H1 (cell line): ENCODE measurements at regions not wholly inside any gene's neighbourhood (a gene's known extent, or its start where the extent isn't known, plus 50 kb on each side); places are given as distances from the start of the nearest gene placed in this dataset.

Source experiments
- CTCF ChIA-PET: fragments of 300-600 bp; sonication (Branson Sonifier 250); formaldehyde crosslinking; loops from one replicate; lab custom pipeline; 2021; ENCODE audit not compliant: partially characterized antibody; lab: Charles Lee
- POLR2A ChIA-PET: fragments of 300-600 bp; sonication (Branson Sonifier 250); formaldehyde crosslinking; loops from one replicate; lab custom pipeline; 2021; ENCODE audit warnings: inconsistent platforms; ENCODE audit not compliant: partially characterized antibody; lab: Charles Lee
- DNase-seq, 2 experiments: peaks; one replicate each; pipeline versions ENCODE4 v3.0.0 to v3.0.0-alpha.2; 2010 to 2022; ENCODE audit warnings: low spot score in 2 of 2, low read depth in 1 of 2, mixed read lengths in 1 of 2
- FAIRE-seq: peaks from 2 replicates; lab custom pipeline; 2011; peaks lifted over from hg19 to GRCh38; lab: Jason Lieb, UNC
- H2AFZ ChIP-seq: 2 replicates; pipeline ENCODE4 v1.8.1; 2012; ENCODE audit warnings: low read length, inconsistent platforms
- H2AK5ac ChIP-seq: 2 replicates; pipeline ENCODE4 v1.6.1; 2013; ENCODE audit warnings: low read depth, low read length
- H2BK120ac ChIP-seq: replicated peaks from 2 replicates; pipeline ENCODE3; 2013; ENCODE audit warnings: low read depth, low read length, inconsistent platforms
- H2BK12ac ChIP-seq: 2 replicates; pipeline ENCODE4 v1.6.1; 2013; ENCODE audit warnings: low read depth, low read length
- H2BK15ac ChIP-seq: 2 replicates; pipeline ENCODE4 v1.6.1; 2013; ENCODE audit warnings: low read length
- H2BK20ac ChIP-seq: 2 replicates; pipeline ENCODE4 v1.6.1; 2013; ENCODE audit warnings: low read length
- H2BK5ac ChIP-seq: 2 replicates; pipeline ENCODE4 v1.6.1; 2013; ENCODE audit warnings: low read depth, low read length
- H3K14ac ChIP-seq: 2 replicates; pipeline ENCODE4 v1.6.1; 2013; ENCODE audit warnings: inconsistent platforms; ENCODE audit not compliant: insufficient read length
- H3K18ac ChIP-seq: 2 replicates; pipeline ENCODE4 v1.6.1; 2013; ENCODE audit warnings: low read length; ENCODE audit errors: extremely low read depth
- H3K23ac ChIP-seq: 2 replicates; pipeline ENCODE4 v1.6.1; 2013; ENCODE audit warnings: inconsistent platforms; ENCODE audit not compliant: insufficient read length
- H3K23me2 ChIP-seq: 2 replicates; pipeline ENCODE4 v1.6.1; 2013; ENCODE audit warnings: low read depth, low read length
- H3K27ac ChIP-seq: 2 replicates; pipeline ENCODE4 v1.6.1; 2011; ENCODE audit warnings: low read depth, low read length, inconsistent platforms
- H3K27me3 ChIP-seq, 4 experiments: replicated peaks in 1 of 4; 1 replicate in 1 of 4; 2 replicates in 3 of 4; pipeline versions ENCODE4 v1.6.1 to v1.8.1; 2011 to 2013; ENCODE audit warnings: low read length in 3 of 4, mild to moderate bottlenecking in 3 of 4, inconsistent platforms in 2 of 4, mixed read lengths in 2 of 4, moderate library complexity in 1 of 4; ENCODE audit not compliant: control insufficient read depth in 3 of 4, insufficient read depth in 3 of 4; ENCODE audit errors: extremely low read depth in 1 of 4
- H3K36me3 ChIP-seq, 4 experiments: 2 replicates each; pipeline versions ENCODE4 v1.6.1 to v1.8.1; 2011 to 2013; ENCODE audit warnings: mild to moderate bottlenecking in 4 of 4, low read length in 3 of 4, moderate library complexity in 2 of 4, control low read depth in 1 of 4, inconsistent platforms in 1 of 4; ENCODE audit not compliant: insufficient read depth in 4 of 4, control insufficient read depth in 2 of 4
- H3K4ac ChIP-seq: replicated peaks from 2 replicates; pipeline ENCODE3; 2013; ENCODE audit warnings: low read length, low read depth, mixed read lengths, inconsistent platforms; ENCODE audit not compliant: insufficient read length
- H3K4me1 ChIP-seq, 4 experiments: replicated peaks in 1 of 4; 1 replicate in 1 of 4; 2 replicates in 3 of 4; pipeline versions ENCODE4 v1.6.1 to v1.8.1; 2011 to 2013; ENCODE audit warnings: low read length in 3 of 4, inconsistent platforms in 2 of 4, mixed read lengths in 1 of 4; ENCODE audit not compliant: insufficient read depth in 4 of 4, control insufficient read depth in 3 of 4
- H3K4me2 ChIP-seq, 2 experiments: 2 replicates each; pipeline versions ENCODE4 v1.6.1 to v1.8.1; 2011 to 2013; ENCODE audit warnings: low read depth in 2 of 2, low read length in 2 of 2, control low read depth in 1 of 2, inconsistent platforms in 1 of 2, mild to moderate bottlenecking in 1 of 2; ENCODE audit not compliant: insufficient read depth in 1 of 2
- H3K4me3 ChIP-seq, 4 experiments: fragments of 200-600, 300-600 bp in 1 of 4; sonication (generic), shearing (Covaris generic), sonication (Bioruptor Twin) in 1 of 4; 2 replicates each; pipeline versions ENCODE4 v1.5.1 to v1.8.1; 2011 to 2016; ENCODE audit warnings: low read length in 4 of 4, low read depth in 3 of 4, control low read depth in 2 of 4, inconsistent platforms in 2 of 4, mild to moderate bottlenecking in 2 of 4, mixed read lengths in 1 of 4, moderate library complexity in 1 of 4; ENCODE audit not compliant: insufficient read depth in 2 of 4; ENCODE audit errors: extremely low read depth in 1 of 4
- H3K56ac ChIP-seq: replicated peaks from 2 replicates; pipeline ENCODE3; 2013; ENCODE audit warnings: low read depth, mild to moderate bottlenecking, mixed read lengths, low read length, inconsistent platforms; ENCODE audit not compliant: insufficient read length
- H3K79me1 ChIP-seq: 2 replicates; pipeline ENCODE4 v1.6.1; 2013; ENCODE audit warnings: low read depth, low read length, control low read depth
- H3K79me2 ChIP-seq, 2 experiments: 2 replicates each; pipeline versions ENCODE4 v1.6.1 to v1.8.1; 2012 to 2013; ENCODE audit warnings: low read length in 2 of 2, mild to moderate bottlenecking in 2 of 2, inconsistent platforms in 1 of 2; ENCODE audit not compliant: insufficient read depth in 2 of 2, control insufficient read depth in 1 of 2
- H3K9ac ChIP-seq, 4 experiments: replicated peaks in 1 of 4; 1 replicate in 1 of 4; 2 replicates in 3 of 4; pipeline versions ENCODE4 v1.6.1 to v1.8.1; 2011 to 2013; ENCODE audit warnings: low read depth in 3 of 4, low read length in 3 of 4, control low read depth in 2 of 4, mild to moderate bottlenecking in 2 of 4, moderate library complexity in 2 of 4, inconsistent platforms in 1 of 4; ENCODE audit errors: extremely low read depth in 1 of 4
- H3K9me3 ChIP-seq, 2 experiments: 2 replicates each; pipeline versions ENCODE4 v1.6.1 to v1.8.1; 2012 to 2013; ENCODE audit warnings: mild to moderate bottlenecking in 2 of 2, moderate library complexity in 2 of 2, control low read depth in 1 of 2, inconsistent platforms in 1 of 2, low read depth in 1 of 2, low read length in 1 of 2, mixed read lengths in 1 of 2; ENCODE audit not compliant: insufficient read depth in 2 of 2
- H4K20me1 ChIP-seq, 2 experiments: replicated peaks in 1 of 2; 2 replicates each; pipeline versions ENCODE3 to v1.8.1; 2011 to 2013; ENCODE audit warnings: inconsistent platforms in 2 of 2, low read length in 2 of 2, mild to moderate bottlenecking in 1 of 2; ENCODE audit not compliant: insufficient read depth in 2 of 2, control insufficient read depth in 1 of 2
- H4K5ac ChIP-seq: 2 replicates; pipeline ENCODE4 v1.6.1; 2013; ENCODE audit warnings: low read length, low read depth, mixed read lengths, inconsistent platforms; ENCODE audit not compliant: insufficient read length
- H4K8ac ChIP-seq: 2 replicates; pipeline ENCODE4 v1.8.0; 2013; ENCODE audit warnings: mild to moderate bottlenecking, moderate library complexity, low read length, inconsistent platforms; ENCODE audit not compliant: insufficient read depth; ENCODE audit errors: extremely low read depth
- H4K91ac ChIP-seq: replicated peaks from 2 replicates; pipeline ENCODE3; 2013; ENCODE audit warnings: low read length, mixed read lengths, inconsistent platforms; ENCODE audit not compliant: insufficient read length
- CREB1 ChIP-seq: IDR thresholded peaks from 2 replicates; pipeline ENCODE4 v1.6.1; 2012; ENCODE audit warnings: inconsistent platforms
- FOSL1 ChIP-seq: IDR thresholded peaks from 2 replicates; pipeline ENCODE4 v1.6.1; 2011; ENCODE audit warnings: mild to moderate bottlenecking, low read depth, low read length, moderate library complexity; ENCODE audit not compliant: insufficient read depth
- GABPA ChIP-seq: IDR thresholded peaks from 2 replicates; pipeline ENCODE4 v1.6.1; 2011; ENCODE audit warnings: mild to moderate bottlenecking, low read length, moderate library complexity, borderline replicate concordance; ENCODE audit not compliant: insufficient read depth
- NANOG ChIP-seq: IDR thresholded peaks from 2 replicates; pipeline ENCODE4 v1.6.1; 2011; ENCODE audit warnings: low read length, low read depth, mild to moderate bottlenecking, inconsistent platforms; ENCODE audit not compliant: insufficient read depth, poor library complexity, severe bottlenecking
- POLR2A ChIP-seq, 2 experiments: IDR thresholded peaks; 1 replicate in 1 of 2; 2 replicates in 1 of 2; pipeline ENCODE4 v1.6.1; 2011; ENCODE audit warnings: low read depth in 2 of 2, low read length in 2 of 2, mild to moderate bottlenecking in 2 of 2; ENCODE audit errors: control extremely low read depth in 1 of 2
- POU5F1 ChIP-seq: IDR thresholded peaks from 2 replicates; pipeline ENCODE4 v1.6.1; 2011; ENCODE audit warnings: low read depth, mild to moderate bottlenecking, low read length, moderate library complexity
- SP1 ChIP-seq: IDR thresholded peaks from 2 replicates; pipeline ENCODE4 v1.6.1; 2011; ENCODE audit warnings: low read depth, low read length
- SRF ChIP-seq: IDR thresholded peaks from 2 replicates; pipeline ENCODE4 v1.6.1; 2011; ENCODE audit warnings: mild to moderate bottlenecking, low read depth, low read length, moderate library complexity
- WGBS, 2 experiments: shearing (Covaris generic) in 1 of 2; methylation state at CpG; one replicate each; pipeline versions ENCODE4 v1.1.6 to v1.1.7; 2013 to 2015; ENCODE audit warnings: low lambda C conversion rate in 2 of 2, mixed read lengths in 2 of 2, inconsistent platforms in 1 of 2, low coverage in 1 of 2, missing lambda C conversion rate in 1 of 2; ENCODE audit not compliant: insufficient replicate concordance in 2 of 2, insufficient coverage in 1 of 2, insufficient read length in 1 of 2; ENCODE audit errors: extremely low coverage in 1 of 2, missing lambda C conversion rate in 1 of 2; 5-methylcytosine and 5-hydroxymethylcytosine counted together

DNA sequence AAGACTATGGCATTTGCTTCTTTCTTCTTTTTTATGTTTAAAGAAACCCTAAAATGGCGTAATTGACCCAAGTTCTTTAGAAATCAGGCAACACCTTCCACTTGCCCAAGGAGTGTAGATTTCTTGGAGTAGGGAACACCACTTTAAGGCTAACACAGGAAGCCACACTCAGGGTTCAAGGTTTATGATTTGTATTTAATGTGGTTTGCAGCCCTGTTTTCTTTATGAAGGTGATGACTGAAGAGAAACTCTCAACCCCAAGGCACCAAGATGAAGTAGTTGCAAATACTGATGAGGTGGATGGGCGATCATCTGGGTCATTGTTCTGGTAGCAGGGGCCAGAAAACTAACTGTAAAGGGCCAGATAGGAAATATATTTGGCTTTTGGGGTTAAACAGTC is 101.1 kb downstream of the DLEU7 start:
- Histone ChIP-seq H3K9ac (no peak overlapping the region), H3K36me3 (no peaks in the 10 kb centered on the region), H3K4me3 (no peak overlapping the region), H2BK12ac (no peak overlapping the region), H4K20me1 (no peaks in the 10 kb centered on the region), H3K56ac (no peak overlapping the region), H3K79me1 (no peaks in the 10 kb centered on the region), H3K4me2 (no peak overlapping the region), H3K23ac (no peak overlapping the region), H2BK120ac (no peak overlapping the region), H3K4ac (no peak overlapping the region), H4K91ac (no peak overlapping the region), H3K18ac (no peak overlapping the region), H2BK15ac (no peak overlapping the region), H4K8ac (no peak overlapping the region), H2BK5ac (no peak overlapping the region), H3K9me3 (no peaks in the 10 kb centered on the region), H4K5ac (no peak overlapping the region), H2AK5ac (no peak overlapping the region), H3K14ac (no peak overlapping the region), H2AFZ (no peak overlapping the region), H3K23me2 (no peaks in the 10 kb centered on the region; the same call in 1 of the 2 replicates), H3K27me3 (no peaks in the 10 kb centered on the region), H3K27ac (no peak overlapping the region), H3K4me1 (no peaks in the 10 kb centered on the region), H2BK20ac (no peak overlapping the region), H3K79me2 (no peaks in the 10 kb centered on the region)
- DNase-seq (no peak), FAIRE-seq (no peak)
- ChIA-PET POLR2A (no interaction called here), CTCF (no interaction called here)
- WGBS, 2 experiments, result 88% methylated on average over 2 of the region's 2 CpGs; no CpG with 5 or more reads in 1 of the 2 experiments
- TF ChIP-seq SP1, result no peak
- TF ChIP-seq SRF, result no peak
- TF ChIP-seq NANOG, result no peak
- no peak for TF ChIP-seq POLR2A (IDR thresholded peaks at IDR 0.05; ENCODE audit: control extremely low read depth in 1 of 2, low read depth in 2 of 2, low read length in 2 of 2)
- TF ChIP-seq GABPA, result no peak
- no peak for TF ChIP-seq POU5F1
- TF ChIP-seq CREB1, result no peak
- no peak for TF ChIP-seq FOSL1
